Right lobe of liver (tissue), 6 donors: ENCODE measurements at regions not wholly inside any gene's neighbourhood (a gene's known extent, or its start where the extent isn't known, plus 50 kb on each side); places are given as distances from the start of the nearest gene placed in this dataset.
"Not testable (repeated sequence)": the region's sequence is repeated elsewhere in the genome, so short reads cannot be mapped to it uniquely, and the experiment has no call there.

Source experiments
- ATAC-seq, 4 donors: fragments of 200-7000 bp; cut with Tn5 transposase; one replicate each; pipeline ENCODE4 v1.9.1; 2020; ENCODE audit warnings: mild to moderate bottlenecking in 4 of 4, moderate library complexity in 4 of 4
- DNase-seq, 3 donors: peaks; one replicate each; pipeline ENCODE4 v3.0.0-alpha.2; 2020
- H3K27ac ChIP-seq, 3 donors: fragments of 200-600 bp; one replicate each; pipeline ENCODE4 v1.8.0; 2022
- H3K27me3 ChIP-seq, 2 donors: fragments of 200-600 bp; one replicate each; pipeline ENCODE4 v1.8.0; 2022
- H3K36me3 ChIP-seq, 4 donors: fragments of 200-600 bp; sonication (generic) in 1 of 4; one replicate each; pipeline versions ENCODE4 v1.5.1 to v1.8.0; 2017 to 2022; ENCODE audit warnings: control low read depth in 1 of 4
- H3K4me1 ChIP-seq, 4 donors: fragments of 200-600 bp; sonication (generic) in 1 of 4; one replicate each; pipeline versions ENCODE4 v1.5.1 to v1.8.0; 2017 to 2022; ENCODE audit warnings: control low read depth in 1 of 4
- H3K4me3 ChIP-seq, 3 donors: fragments of 200-600 bp; one replicate each; pipeline ENCODE4 v1.8.0; 2022
- H3K9me3 ChIP-seq, 4 donors: fragments of 200-600 bp; sonication (generic) in 1 of 4; one replicate each; pipeline versions ENCODE4 v1.5.1 to v1.8.0; 2017 to 2022; ENCODE audit warnings: control low read depth in 1 of 4
- POLR2A ChIP-seq: fragments of 450-650 bp; IDR thresholded peaks from one replicate; pipeline ENCODE4 v1.6.1; 2017; ENCODE audit warnings: antibody characterized with exemption, mild to moderate bottlenecking
- WGBS: methylation state at CpG from one replicate; pipeline ENCODE4 v1.1.6; 2018; ENCODE audit warnings: low coverage, low lambda C conversion rate; ENCODE audit not compliant: insufficient coverage; ENCODE audit errors: missing lambda C conversion rate; 5-methylcytosine and 5-hydroxymethylcytosine counted together
- intact Hi-C, 2 donors: fragments of 100-400 bp; cut with DNase I; formaldehyde crosslinking; loops; one replicate each; pipeline versions ENCODE4 v1.11.2 to v1.14.1; 2022
- TF ChIP-seq, protein P1 (sequence below), 4 donors: fragments of 200-600 bp in 3 of 4; fragments of 450-650 bp in 1 of 4; IDR thresholded peaks; one replicate each; pipeline versions ENCODE4 v1.5.1 to v1.8.0; 2016 to 2022; ENCODE audit warnings: antibody characterized with exemption in 4 of 4, mild to moderate bottlenecking in 2 of 4
- donor health status: DM: no; HTN: yes; CAD: no.
- donor health status: DM: no; HTN: no; CAD: no.
- donor health status: DM: no; HTN: no; CAD: no.
- donor health status: DM: no; HTN: yes; CAD: no.
- donor health status: DM: no; HTN: yes; CAD: no.

GRCh38 chr11:37306563-37306962, 708.5 kb upstream of the RAG2 start:
- Histone ChIP-seq H3K27me3 (no peaks in the 10 kb centered on the region), H3K27ac (no peak overlapping the region), H3K4me1 (no peaks in the 10 kb centered on the region), H3K9me3 (no peaks in the 10 kb centered on the region), H3K36me3 (no peaks in the 10 kb centered on the region), H3K4me3 (no peak overlapping the region)
- ATAC-seq (no peak), DNase-seq (no peak)
- 29% methylated on average over 1 of the region's 1 CpG for WGBS
- no peak for TF ChIP-seq POLR2A
- intact Hi-C loops = no loop called here

DNA sequence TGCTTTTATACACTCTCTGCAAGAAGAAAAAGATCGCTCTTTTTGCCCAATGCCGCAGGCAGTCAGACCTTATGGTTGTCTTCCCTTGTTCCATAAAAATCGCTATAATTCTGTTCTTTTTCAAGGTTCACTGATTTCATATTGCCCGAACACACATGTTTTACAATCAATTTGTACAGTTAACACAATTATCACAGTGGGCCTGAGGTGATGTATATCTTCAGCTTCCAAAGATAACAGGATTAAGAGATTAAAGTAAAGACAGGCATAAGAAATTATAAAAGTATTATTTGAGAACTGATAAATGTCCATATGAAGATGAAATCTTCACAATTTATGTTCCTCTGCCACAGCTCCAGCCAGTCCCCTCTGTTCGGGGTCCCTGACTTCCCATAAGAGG, 703.4 kb upstream of the RAG2 start:
- H3K4me1 ChIP-seq, H3K4me3 ChIP-seq, H3K27me3 ChIP-seq, H3K36me3 ChIP-seq, H3K27ac ChIP-seq, intact Hi-C loops, ATAC-seq, DNase-seq, H3K9me3 ChIP-seq: not testable (repeated sequence)
- WGBS = 74% methylated on average over 5 of the region's 5 CpGs

DNA sequence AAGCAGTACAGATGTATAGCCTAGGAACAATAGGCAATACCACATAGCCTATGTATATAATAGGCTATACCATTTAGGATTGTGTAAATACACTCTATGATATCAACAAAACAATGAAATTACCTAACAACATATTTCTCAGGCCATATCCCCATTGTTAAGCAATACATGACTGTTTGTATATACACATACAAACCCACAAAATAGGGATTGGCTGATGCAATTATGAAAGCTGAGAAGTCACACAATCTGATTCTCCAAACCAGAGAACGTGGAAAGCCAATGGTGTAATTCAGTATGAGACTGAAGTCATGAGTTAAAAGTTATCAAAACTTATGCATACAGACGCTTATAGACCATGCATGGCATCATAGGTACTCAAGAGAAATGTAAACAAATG, 700.1 kb upstream of the RAG2 start:
- Histone ChIP-seq H3K4me3 (no peak overlapping the region), H3K4me1 (no peaks in the 10 kb centered on the region), H3K27me3 (no peaks in the 10 kb centered on the region), H3K27ac (no peak overlapping the region), H3K36me3 (no peaks in the 10 kb centered on the region), H3K9me3 (no peaks in the 10 kb centered on the region)
- DNase-seq (no peak), ATAC-seq (no peak)
- WGBS = 27% methylated on average over 2 of the region's 2 CpGs
- intact Hi-C loops = no loop called here
- no peak for TF ChIP-seq POLR2A
- TF ChIP-seq, protein P1, sequence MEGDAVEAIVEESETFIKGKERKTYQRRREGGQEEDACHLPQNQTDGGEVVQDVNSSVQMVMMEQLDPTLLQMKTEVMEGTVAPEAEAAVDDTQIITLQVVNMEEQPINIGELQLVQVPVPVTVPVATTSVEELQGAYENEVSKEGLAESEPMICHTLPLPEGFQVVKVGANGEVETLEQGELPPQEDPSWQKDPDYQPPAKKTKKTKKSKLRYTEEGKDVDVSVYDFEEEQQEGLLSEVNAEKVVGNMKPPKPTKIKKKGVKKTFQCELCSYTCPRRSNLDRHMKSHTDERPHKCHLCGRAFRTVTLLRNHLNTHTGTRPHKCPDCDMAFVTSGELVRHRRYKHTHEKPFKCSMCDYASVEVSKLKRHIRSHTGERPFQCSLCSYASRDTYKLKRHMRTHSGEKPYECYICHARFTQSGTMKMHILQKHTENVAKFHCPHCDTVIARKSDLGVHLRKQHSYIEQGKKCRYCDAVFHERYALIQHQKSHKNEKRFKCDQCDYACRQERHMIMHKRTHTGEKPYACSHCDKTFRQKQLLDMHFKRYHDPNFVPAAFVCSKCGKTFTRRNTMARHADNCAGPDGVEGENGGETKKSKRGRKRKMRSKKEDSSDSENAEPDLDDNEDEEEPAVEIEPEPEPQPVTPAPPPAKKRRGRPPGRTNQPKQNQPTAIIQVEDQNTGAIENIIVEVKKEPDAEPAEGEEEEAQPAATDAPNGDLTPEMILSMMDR (IDR thresholded peaks at IDR 0.05) = no peak

- no peaks in the 10 kb centered on the region for H3K4me1 ChIP-seq
- H3K36me3 ChIP-seq = no peaks in the 10 kb centered on the region
- H3K27me3 ChIP-seq = no peaks in the 10 kb centered on the region
- TF ChIP-seq, protein P1 (IDR thresholded peaks at IDR 0.05) = no peak
- no peak for TF ChIP-seq POLR2A
- H3K9me3 ChIP-seq = no peaks in the 10 kb centered on the region
- intact Hi-C loops = no loop called here
- DNase-seq (no peak), ATAC-seq (no peak)
- 48% methylated on average over 3 of the region's 3 CpGs for WGBS
- no peak overlapping the region for H3K27ac ChIP-seq
- H3K4me3 ChIP-seq = no peak overlapping the region
These were observed 688.9 kb upstream of the RAG2 start for GRCh38 chr11:37286890-37287289.

DNA sequence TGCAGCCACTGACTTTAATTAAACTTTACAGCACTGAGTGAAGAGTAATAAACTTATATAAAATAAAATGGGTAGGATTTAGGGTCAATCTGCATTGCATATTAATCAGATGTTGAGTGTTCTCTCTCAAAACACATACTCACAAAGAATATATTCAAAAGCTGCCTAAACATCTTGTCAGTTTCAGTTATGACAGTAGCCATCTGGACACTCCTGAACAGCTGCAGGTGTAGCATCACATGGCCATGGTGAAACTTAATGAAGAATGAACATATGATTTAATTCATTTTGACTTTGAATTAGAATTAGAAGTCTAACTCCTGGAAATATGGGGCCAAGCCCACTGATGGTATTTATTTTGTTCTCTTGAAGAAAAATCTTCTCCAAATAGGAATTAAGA, 684.3 kb upstream of the RAG2 start:
- no peaks in the 10 kb centered on the region for H3K27me3 ChIP-seq
- no peak for DNase-seq
- no peak for ATAC-seq
- intact Hi-C loops = no loop called here
- no peak overlapping the region for H3K27ac ChIP-seq
- no peaks in the 10 kb centered on the region for H3K9me3 ChIP-seq
- no peaks in the 10 kb centered on the region for H3K4me1 ChIP-seq
- TF ChIP-seq, protein P1 (IDR thresholded peaks at IDR 0.05) = no peak
- TF ChIP-seq POLR2A = no peak
- H3K36me3 ChIP-seq = no peaks in the 10 kb centered on the region
- H3K4me3 ChIP-seq = no peak overlapping the region

DNA sequence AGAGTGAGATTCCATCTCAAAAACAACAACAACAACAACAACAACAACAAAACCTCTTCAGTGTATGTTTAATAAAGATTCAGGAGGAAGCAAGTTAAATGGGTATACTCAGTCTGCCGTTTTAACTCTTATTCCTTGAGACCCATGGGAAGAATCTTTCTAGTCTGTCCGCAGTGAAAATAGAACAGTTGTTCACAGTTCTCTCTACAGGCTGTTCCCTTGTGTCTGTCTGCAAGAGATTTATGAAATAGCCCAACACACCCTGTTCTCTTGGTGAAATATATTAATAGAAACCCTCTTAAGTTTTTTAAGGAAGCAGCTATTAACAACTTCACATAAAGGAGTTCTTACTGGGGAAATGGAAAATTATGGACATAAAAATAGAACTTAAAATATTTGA, 682.2 kb upstream of the RAG2 start:
- ATAC-seq (no peak), DNase-seq (no peak)
- intact Hi-C loops = no loop called here
- Histone ChIP-seq H3K27ac (no peak overlapping the region), H3K9me3 (no peaks in the 10 kb centered on the region), H3K4me1 (no peaks in the 10 kb centered on the region), H3K4me3 (no peak overlapping the region), H3K36me3 (no peaks in the 10 kb centered on the region), H3K27me3 (no peaks in the 10 kb centered on the region)
- TF ChIP-seq POLR2A = no peak
- TF ChIP-seq, protein P1 (IDR thresholded peaks at IDR 0.05) = no peak
- WGBS = 73% methylated on average over 2 of the region's 2 CpGs
